Pulmonary artery endothelial cell (primary cell): ENCODE measurements at regions not wholly inside any gene's neighbourhood (a gene's known extent, or its start where the extent isn't known, plus 50 kb on each side); places are given as distances from the start of the nearest gene placed in this dataset.

Experiments
- DNase-seq: peaks from one replicate; pipeline ENCODE4 v3.0.0-alpha.2; 2011; ENCODE audit warnings: low read depth, low spot score

DNA sequence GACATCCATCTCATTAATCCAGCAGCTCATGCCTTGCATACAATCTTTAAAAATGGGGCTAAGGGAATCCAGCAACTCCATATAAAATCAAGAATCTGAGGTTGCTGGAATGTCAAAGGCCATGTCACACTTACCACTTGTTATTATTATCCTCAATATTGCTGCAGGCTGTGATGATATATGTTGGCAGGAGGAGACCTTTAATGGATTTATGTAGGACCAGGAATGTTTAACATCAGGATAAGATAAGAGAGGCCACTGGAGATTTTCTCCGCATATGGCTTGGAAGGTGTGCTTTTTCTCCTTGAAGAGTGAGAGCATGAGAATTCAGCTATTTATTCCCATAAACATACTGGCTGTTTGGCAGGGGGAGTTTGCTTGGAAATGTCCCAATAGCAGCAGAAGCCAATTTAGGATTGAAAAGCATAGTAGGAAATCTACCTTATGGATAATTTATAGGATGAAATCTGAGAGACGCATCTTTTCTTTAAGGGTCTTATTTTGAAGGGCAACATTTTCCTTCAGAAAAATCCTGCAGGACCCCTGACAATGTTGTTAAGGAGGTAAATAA lies 481.4 kb downstream of the AGTPBP1 start:
- no peak for DNase-seq

DNA sequence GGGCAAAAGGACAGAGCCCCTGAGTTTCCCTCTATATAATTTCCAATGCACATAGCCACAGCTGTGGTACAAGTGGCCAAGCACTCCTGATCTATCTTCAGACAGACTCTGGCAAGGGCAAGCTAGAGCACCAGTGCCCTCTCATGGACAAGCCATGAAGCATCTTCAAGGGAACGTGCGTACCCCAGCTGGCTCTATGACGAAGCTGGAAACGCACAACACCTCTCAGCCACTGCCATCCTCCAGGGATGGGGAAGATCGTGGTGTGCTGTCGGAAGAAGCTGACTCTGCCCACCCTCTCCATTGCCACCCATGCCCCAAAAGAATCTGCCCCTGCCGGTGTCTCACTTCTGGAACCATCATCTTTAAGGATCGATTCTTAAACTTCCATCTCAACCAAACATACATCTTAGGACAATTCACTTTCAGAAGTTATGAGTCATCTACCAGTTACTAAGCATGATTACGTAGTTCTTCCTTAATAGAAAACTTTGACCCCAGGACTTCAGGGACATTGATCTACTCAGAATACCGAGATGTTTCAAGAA lies 482.9 kb downstream of the AGTPBP1 start:
- no peak for DNase-seq

DNA sequence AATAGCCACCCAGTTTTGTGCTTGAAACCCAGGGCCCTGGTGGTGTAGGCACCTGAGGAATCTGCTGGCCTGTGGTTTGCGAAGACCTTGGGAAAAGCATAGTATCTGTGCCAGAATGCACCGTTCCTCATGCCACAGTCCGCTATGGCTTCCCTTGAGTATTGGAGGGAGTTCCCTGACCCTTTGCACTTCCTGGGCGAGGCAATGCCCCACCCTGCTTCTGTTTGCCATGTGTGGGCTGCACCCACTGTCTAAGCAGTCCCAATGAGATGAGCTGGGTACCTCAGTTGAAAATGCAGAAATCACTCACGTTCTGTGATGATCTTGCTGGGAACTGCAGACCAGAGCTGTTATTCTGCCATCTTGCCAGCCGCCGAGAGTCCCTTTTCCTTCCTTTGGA lies 483.5 kb downstream of the AGTPBP1 start:
- no peak for DNase-seq

DNA sequence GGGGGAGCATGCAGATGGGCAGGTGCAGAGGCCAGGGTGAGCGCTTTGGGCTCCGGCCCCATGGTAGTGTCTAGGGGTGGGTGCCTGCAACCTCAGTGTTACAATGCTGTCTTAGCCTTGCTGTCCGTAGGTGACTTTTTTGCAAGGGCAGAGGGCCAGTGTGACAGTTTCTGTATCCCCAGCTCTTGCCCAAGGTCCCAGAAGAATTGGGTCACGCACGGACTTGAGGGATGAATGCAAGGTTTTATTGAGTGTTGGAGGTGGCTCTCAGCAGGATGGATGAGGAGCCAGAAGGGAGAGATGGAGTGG lies 492.5 kb downstream of the AGTPBP1 start:
- no peak for DNase-seq

DNA sequence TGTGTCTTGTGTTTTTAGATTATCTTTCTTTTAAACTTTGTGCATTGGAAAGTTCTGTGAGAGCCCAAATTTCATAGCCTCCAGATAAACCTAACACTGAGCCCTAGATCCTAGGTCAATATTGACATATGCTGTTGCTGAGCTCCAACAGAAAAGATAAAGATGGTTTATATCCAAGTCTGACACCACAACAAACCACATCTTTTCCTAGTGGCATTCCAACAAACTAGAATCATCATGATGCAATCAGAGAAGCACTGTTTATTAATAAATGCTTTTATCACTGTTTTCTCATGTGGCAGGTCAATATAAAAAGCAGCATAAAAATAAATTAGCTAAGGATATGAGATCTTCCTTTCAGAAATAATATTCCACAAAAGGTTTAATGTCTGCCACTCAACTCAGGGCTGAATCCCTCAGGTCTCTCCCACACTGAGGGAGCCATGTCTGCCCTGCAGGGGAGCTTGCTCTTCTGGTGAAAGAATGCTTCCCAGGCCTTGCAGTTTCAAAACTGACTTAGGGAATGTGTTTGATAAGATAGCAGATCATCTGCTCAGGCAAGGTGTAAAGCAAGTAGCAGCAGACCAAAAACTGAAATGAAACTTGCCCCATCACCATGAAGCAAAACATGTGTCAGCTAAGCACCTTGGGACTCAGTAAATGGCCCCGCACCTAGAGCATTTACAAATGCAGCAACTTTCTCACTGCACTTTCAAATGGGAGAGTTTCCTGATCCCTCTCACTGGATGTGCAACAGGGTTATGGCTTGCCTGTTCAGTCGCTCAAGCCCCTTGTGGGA lies 493.0 kb downstream of the AGTPBP1 start:
- no peak for DNase-seq

DNA sequence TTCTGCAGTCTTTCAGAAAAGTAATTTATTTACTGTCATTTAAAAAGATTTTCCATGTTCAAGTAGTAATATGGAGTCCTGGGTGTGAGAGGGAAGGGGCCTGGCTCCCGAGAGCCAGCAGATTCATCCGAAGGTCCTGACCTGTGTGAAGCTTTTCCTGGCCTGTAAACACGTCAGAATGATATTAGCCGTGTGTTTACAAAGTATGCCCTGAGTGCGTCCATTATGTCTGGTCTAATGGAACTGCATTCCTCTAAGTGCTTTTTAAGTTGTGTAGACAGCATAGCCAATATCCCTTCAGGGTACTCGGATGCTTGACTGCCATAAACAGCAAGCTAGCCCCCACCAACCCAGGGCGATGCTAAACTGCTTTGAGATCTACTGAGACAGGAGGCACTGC lies 495.2 kb downstream of the AGTPBP1 start:
- no peak for DNase-seq

DNA sequence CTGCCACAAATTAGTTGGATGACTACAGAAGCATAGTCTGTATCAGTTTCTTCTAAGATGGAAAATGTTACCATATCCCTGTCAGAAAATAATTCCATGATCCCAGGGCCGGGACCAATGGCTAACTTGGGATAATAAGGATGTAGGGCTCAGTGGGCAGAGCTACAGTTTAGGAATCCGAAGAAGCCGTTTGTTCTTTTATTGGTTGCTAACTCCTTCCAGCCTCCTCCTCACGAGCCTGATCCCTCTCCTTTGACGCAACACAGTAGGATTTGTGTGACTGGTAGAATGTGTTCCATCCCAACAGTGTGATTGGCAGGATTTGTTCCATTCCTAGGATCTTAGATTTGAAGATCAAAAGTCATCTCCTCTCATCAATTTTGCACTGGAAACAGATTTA lies 496.9 kb downstream of the AGTPBP1 start:
- DNase-seq: no peak

DNA sequence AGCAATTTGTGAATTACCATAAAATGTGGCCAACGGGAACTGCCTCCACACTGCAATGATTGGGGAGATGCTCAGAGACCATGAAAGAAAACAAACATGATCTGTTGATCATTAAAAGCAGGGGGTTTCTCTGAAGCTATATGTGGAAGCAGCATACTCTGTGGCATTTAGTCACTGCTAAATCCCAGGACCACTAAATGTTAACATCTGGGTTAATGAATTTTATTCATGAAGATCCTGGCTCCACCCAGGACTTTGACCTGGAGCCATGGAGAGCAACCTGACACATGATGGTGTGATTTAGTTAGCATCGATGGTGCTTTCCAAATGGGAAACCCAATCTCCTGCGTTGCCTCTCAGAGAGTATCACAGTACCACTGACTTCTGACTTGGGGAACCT lies 497.8 kb downstream of the AGTPBP1 start:
- DNase-seq: no peak

DNA sequence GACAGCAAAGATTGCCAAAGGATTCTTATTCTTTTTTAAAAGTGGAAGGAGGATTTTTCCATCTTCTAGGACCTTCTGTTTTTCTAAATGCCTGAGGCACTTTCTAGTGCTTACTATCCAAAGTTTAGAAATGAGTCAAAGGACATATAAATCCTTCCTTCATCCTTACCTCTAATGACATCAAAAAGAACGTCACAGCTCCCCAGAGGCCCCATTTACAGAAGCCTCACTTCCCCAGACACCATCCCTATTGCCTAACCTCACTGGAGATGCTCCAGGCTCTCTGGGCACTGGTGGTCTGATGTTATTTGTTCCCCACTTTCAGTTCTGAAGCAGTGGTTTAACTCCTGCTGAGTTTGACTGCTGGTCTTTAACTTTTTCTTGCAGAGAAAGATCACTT lies 504.3 kb downstream of the AGTPBP1 start:
- DNase-seq: no peak

DNA sequence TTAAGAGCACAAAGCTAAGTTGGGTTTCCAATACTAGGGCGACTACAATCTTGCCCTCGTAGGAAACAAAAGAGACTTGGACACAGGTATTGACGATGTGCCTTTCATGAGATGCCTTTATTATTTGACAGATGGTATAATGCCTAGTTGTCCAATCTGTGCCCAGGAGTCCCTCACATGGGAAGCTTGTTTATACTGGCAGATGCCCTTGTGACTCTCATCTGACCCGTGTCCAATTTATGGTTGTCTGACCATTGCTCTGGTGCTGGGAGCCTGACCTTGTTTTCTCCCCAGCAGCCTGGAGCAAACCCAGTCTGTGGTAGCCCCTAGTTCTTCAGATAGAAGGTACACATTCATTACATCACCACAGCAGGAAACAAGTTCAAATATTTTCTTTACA lies 511.7 kb downstream of the AGTPBP1 start:
- DNase-seq: no peak

DNA sequence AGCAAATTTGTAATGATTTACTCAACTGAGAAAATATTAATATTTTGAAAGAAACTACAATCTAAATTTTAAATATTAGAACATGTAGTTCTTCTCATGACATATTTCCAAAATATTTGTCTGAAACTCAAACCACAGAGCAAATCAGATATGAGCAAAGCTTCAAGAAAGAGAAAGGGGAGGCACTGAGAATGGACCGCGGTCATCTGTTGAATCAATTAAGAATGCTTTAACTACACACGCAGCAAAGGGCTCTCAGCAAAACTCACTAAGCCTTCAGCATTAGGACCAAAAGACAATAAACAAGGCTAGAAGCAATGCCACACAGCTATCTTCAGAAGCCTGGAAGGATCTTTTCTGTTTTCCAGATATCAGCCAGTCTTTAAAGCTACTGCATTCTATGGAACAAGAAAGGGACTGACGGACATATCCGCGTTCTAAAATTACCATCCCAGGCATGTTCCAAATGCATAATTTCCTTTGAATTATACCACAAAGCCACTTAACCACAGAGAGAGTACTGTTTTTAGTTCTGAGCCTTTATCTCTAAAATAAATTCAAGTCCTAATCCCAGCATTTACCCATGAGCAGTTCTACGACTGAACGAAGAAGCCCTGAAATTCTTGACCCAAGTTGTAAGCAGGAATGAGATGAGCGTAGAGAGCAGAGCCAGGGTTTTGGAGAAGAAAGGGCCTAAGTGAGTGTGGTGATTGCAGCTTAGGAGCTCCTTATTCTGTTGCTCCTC lies 513.5 kb downstream of the AGTPBP1 start:
- no peak for DNase-seq

DNA sequence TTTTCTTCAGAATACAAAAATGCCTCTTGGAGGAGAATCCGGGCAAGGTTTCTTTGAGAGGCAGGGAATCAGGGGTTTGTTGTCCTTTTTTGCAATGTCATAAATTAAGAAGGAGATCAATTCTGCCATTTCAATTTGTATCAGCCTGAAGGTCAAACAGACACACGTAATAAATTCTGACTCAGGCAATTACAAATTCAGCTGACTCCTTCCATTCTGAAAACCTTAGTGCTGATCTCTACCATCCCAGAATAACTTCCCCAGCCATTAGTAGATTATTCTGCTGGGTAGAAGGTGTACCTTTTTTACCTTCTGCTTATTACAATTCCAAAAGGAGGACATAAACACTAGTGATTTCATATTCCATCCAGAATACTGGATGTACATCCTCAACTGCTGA lies 516.6 kb downstream of the AGTPBP1 start:
- DNase-seq: no peak

DNA sequence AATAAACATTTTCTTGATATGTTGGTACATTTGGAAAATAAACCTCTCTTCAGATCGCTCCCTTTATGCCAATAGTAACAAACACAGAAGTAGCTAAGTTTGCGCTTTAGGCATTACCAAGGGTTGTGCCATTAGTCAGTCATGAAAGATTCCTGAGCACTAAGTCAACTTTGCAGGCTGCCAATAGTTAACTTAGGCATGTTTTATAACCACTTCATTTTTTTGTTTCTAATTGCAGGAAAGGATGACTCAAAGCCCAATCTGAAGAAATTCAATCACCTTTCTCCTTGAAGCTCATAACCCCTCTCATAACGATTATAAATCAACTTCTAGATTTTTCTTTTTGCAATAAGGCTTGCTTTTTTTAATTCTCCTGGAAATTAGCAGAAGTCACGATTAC lies 517.0 kb downstream of the AGTPBP1 start:
- no peak for DNase-seq

DNA sequence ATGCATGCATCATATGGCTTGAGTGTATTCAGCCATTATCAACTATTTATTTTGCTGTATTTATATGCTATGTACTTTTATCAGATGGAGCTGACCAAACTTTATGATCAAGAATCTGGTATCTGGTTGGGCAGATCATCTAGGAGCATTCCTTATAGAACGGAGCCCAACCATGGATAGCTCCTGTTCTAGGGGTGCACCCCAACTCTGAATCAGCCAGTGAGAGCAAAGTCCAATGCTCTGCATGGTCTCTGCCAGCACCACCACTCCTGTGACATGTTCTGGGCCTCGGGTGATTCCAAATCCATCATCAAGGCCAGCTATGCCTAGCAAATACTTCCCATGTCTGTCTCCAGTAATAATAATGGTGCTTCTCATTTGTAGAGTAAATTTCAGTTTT lies 517.5 kb downstream of the AGTPBP1 start:
- DNase-seq: no peak

DNA sequence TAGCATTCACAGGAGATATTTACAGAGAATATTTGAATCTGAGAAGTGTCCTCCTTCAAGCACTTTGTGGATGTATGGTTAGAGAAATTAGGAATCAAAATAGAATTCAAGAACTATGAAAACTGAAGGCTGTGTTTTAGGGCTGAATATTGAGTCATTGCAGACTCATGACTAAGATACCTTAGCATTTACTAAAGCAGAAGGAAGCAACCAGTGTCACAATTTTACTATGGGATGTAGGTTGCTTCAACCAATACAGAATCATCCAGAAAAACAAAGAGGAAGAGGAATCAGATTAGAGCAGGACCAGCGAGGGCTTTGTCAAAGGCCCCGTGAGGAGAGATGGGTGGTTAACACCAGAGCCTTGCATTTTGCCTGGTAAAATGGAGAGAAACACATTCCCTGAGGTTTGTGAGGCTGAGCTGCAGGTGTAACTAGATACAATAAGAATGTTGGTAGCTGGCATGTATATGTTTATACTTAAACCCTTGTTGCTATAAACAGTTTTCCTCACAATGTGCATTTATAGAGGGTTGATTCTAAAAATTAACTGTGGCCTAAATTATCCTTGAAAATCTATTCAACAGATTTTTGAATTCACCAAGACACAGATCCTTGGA lies 518.1 kb downstream of the AGTPBP1 start:
- DNase-seq: no peak

DNA sequence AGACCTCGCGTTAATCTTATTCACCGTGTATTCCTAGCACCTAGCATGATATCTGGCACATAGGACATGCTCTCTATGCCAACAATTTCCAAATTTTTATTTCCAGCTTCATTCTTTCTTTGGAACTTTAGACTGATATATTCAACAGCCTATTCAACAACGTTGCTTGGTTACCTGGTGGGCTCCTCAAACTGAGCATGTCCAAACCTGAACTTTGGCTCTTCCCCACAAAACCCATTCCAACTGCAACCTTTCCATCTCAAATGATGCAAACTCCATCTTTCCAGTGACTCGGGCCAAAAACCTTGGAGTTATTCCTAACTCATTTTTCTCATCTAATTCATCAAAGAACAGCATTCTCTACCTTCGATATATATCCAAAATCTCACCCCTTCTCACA lies 525.2 kb downstream of the AGTPBP1 start:
- DNase-seq: no peak

DNA sequence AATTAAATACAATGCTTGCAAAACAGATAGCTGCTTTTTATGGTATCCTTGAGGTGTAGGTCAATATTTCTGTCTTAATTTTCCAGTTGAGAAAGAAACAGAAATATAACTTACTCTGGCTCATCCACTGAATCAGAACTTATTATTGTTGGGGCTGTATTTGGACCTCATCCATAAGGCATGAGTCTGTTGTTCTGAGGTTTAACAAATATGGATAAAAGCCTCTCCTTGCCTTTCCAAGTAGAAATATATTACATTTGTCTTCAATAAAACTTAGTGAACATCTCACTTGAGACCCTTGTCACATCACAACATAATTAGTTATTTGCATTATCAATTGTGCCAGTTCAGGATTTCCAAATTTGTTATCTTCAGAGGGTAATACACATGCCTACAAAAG lies 525.8 kb downstream of the AGTPBP1 start:
- DNase-seq: no peak

DNA sequence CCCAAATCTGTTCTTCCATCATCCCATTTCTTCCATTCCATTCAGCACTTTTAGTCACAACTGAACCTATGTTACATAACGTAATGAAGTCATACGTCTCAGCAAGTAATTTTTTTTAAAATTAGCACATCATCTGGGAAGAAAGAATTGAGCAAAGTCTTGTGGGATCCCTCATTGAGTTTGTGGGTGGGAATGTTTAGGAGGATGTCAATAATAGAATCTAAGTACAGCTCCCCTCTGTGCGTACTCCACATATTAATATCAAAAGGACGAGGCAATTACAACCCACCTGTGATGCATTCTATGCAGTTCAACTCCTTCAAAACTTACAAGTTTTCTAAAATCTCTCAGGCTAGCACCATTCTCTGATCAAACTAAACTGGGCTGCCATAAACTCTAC lies 526.3 kb downstream of the AGTPBP1 start:
- no peak for DNase-seq

DNA sequence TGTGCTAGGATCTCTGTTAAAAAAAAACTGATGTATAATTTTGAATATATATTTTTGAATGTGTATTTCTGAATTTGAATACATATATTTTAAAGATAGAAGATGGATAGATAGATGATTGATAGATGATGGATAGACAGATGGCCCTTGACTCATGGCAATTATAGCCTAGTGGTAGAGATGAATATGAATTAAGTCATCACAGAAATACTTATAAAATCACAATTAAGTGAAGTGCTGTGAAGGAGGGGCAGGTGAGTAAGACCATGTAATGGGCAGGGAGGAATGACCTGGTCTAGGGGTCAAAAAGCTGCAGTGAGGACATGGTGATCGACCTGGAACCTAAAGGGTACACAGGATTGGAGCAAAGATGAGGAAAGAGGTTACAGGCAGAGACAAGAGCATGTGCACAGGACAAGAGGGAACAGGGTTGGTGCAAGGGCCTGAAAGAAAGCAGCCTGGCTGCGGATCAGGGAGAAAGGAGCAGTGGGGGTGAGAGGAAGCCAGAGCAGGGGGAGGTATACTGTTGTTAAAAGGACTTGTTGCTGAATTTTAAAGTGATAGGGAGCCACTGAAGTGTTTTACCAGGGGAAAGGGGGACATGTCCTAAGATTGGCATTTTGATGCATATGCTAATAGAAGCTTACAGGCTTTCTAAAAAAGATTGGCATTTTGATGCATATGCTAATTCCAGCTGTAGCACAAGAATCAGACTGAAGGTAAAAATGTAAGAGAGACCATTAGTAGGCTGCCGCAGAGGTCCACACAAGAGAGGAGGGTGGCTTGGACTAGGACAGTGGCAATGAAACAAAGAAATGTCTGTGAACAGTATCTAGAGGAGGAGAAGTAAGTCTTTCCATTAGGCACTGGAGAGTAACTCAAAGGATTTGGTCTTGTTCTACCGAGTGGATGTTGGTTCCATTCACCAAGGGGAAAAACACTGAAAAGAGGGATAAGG lies 527.8 kb downstream of the AGTPBP1 start:
- DNase-seq: no peak

DNA sequence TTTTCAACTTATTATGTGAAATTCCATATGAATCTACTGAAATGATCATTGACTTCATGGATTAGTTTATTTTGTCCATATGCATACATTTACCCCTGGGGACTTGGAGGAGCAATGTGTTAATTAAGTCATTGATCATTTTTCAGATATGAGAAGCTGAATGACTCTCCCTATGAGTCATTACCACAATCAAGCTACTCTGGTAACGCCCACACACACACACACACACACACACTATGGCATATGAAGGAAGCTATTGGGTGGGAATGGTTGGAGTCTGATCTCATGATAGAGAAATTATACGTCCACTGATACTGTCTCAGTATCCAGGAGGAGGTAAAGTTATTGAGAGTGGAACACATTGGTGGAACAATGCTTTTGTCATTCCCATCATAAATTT lies 528.9 kb downstream of the AGTPBP1 start:
- no peak for DNase-seq

DNA sequence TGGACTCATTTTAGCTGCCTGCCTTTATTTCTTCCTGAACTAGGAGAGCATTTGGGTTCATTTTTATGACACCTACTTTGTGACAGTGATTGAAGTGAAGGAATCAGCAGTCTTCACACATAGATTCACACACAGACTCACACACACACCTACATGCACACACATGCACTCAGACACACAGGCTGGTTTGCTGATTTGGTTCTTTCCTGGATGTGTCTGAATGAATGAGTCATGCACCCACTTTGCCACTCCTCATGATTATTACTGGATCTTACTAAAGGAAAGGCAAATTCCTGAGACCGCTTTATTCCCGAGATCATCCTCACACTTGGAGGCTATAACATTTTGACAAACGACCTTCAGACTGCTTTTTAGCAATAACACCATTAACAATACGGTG lies 529.5 kb downstream of the AGTPBP1 start:
- DNase-seq: no peak
